ENCODE measurements at regions not wholly inside any gene's neighbourhood (a gene's known extent, or its start where the extent isn't known, plus 50 kb on each side); places are given as distances from the start of the nearest gene placed in this dataset.

DNA sequence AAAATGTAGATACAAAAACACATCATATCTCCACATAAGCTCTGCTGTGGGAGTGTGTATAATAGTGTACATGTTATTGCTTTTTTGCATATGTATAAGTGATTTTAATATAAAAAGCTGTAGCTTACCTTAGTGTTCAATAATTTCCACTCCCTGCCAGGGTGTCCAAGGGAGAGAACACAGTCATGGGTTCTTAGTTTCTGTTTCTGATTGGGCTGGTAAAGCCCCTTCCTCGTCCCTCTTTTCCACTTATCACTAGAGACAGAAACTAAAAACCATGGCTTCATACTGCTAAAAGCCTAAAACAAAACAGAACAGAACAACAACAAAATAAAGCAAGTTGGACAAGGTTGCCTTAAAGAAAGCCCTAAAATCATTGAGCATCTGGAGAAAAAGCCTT, 74.4 kb upstream of the S1PR3 start (continued):
- no peak for TF ChIP-seq ZNF652 (CRISPR knock-in tag; IDR thresholded peaks at IDR 0.05; ENCODE audit: borderline replicate concordance, low read depth)
- TF ChIP-seq MIER2 (CRISPR knock-in tag; IDR thresholded peaks at IDR 0.05), result no peak
- no peak for TF ChIP-seq RBM39 (IDR thresholded peaks at IDR 0.05; ENCODE audit: low read depth, low read length, poor library complexity, severe bottlenecking)
- TF ChIP-seq ZSCAN22 (CRISPR knock-in tag; IDR thresholded peaks at IDR 0.05), result no peak
- TF ChIP-seq PRDM15 (CRISPR knock-in tag; IDR thresholded peaks at IDR 0.05), result no peak
- TF ChIP-seq JARID2 (CRISPR knock-in tag; IDR thresholded peaks at IDR 0.05; ENCODE audit: insufficient replicate concordance), result no peak
- no peak for TF ChIP-seq IKZF1 (IDR thresholded peaks at IDR 0.05)

DNA sequence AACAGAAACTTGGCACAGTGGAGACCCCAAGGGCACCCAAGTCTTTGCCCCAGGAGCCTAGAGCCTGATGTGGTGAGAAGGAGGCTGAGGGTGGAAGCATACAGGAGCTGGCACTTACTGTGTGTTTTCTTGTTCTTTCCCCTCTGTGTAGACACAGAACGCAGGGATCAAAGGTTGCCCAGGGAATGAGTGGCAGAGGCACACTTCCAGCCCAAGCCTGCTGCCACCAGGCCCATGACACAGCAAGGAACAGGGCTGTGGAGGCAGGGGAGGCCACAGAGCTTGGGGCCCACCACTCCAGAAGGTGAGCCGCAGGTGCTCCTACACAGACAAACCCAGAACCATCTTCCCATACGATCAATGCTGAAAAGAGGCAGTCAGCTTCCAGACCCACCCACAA, 73.9 kb upstream of the S1PR3 start:
- BruUV-seq (replicated peaks), result no TSS peak
- ChIA-PET POLR2A (no interaction called here), CTCF (ENCODE audit: low intra/inter-chr PET ratio, low total read pairs) (no interaction called here)
- Histone ChIP-seq H4K20me1 (ENCODE audit: insufficient read depth, low read length) (no peaks in the 10 kb centered on the region), H3K9me3 (ENCODE audit: low read length) (peaks cover 16% of the 10 kb centered on the region), H3K27ac (ENCODE audit: extremely low read length, insufficient read depth, low read length) (no peak overlapping the region), H3K36me3 (replicated peaks in 1 of 2; ENCODE audit: control insufficient read depth in 1 of 2, insufficient read depth in 2 of 2, low read length in 2 of 2) (no peaks in the 10 kb centered on the region), H3K4me1 (ENCODE audit: insufficient read depth, low read length) (peaks cover 8% of the 10 kb centered on the region), H3K79me2 (ENCODE audit: insufficient read depth, low read length) (no peaks in the 10 kb centered on the region), H3K4me3 (replicated peaks in 1 of 3; ENCODE audit: insufficient read depth in 1 of 3, low read depth in 2 of 3, low read length in 3 of 3) (no peak overlapping the region), H3K27me3 (ENCODE audit: control insufficient read depth in 1 of 2, insufficient read depth in 2 of 2, low read length in 2 of 2) (no peaks in the 10 kb centered on the region), H3K9ac (ENCODE audit: insufficient read depth, low read depth, low read length) (no peak overlapping the region), H2AFZ (ENCODE audit: low read length) (no peak overlapping the region), H3K4me2 (ENCODE audit: low read depth, low read length) (no peak overlapping the region)
- intact Hi-C loops (cut with micrococcal nuclease; ENCODE audit: unreplicated experiment), result no loop called here
- TF ChIP-seq HNF4A (CRISPR knock-in tag; IDR thresholded peaks at IDR 0.05) (peak; percentile 48), ZNF609 (CRISPR knock-in tag; IDR thresholded peaks at IDR 0.05; ENCODE audit: borderline replicate concordance) (no peak)
- TF ChIP-seq, protein P1, sequence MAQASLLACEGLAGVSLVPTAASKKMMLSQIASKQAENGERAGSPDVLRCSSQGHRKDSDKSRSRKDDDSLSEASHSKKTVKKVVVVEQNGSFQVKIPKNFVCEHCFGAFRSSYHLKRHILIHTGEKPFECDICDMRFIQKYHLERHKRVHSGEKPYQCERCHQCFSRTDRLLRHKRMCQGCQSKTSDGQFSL (CRISPR knock-in tag; IDR thresholded peaks at IDR 0.05), result no peak
- FAIRE-seq (no peak), DNase-seq (ENCODE audit: low spot score) (no peak), ATAC-seq (peak; percentile 40; the same call in 2 of the 3 replicates)
- in situ Hi-C loops (cut with HindIII; ENCODE audit: extremely low pct_ligation_motif_present, low pct_unique_long_range_greater_than_20kb), result no loop called here
- 0% methylated on average over 1 of the region's 3 CpGs for WGBS (ENCODE audit: low lambda C conversion rate)
